HepG2 (cell line): ENCODE measurements at regions not wholly inside any gene's neighbourhood (a gene's known extent, or its start where the extent isn't known, plus 50 kb on each side); places are given as distances from the start of the nearest gene placed in this dataset.

ENCODE experiments used
- ATAC-seq: fragments of 200-7000 bp; cut with Tn5 transposase; 3 replicates; pipeline ENCODE4 v1.9.1; 2020; ENCODE audit warnings: mild to moderate bottlenecking, moderate library complexity
- BruUV-seq: library from RNA; stranded (reverse); fragments of 400-500 nt; replicated peaks from 2 replicates; lab custom pipeline; 2021; lab: Mats Ljungman, UMichigan
- CTCF ChIA-PET: fragments of 300-600 bp; formaldehyde crosslinking; extraction: SDS; loops from one replicate; lab custom pipeline; 2021; ENCODE audit warnings: low total read pairs, inconsistent platforms, low intra/inter-chr PET ratio; lab: Yijun Ruan, JAX
- POLR2A ChIA-PET: fragments of 350-600 bp; sonication (Branson Sonifier 250); formaldehyde crosslinking; loops from one replicate; lab custom pipeline; 2020; ENCODE audit warnings: antibody characterized with exemption, inconsistent platforms; lab: Yijun Ruan, JAX
- DNase-seq: peaks from one replicate; pipeline ENCODE4 v3.0.0-alpha.2; 2015; ENCODE audit warnings: low spot score
- FAIRE-seq: peaks from 3 replicates; lab custom pipeline; 2011; peaks lifted over from hg19 to GRCh38; lab: Jason Lieb, UNC
- H2AFZ ChIP-seq: one replicate; pipeline ENCODE4 v1.6.1; 2011; ENCODE audit warnings: low read length, inconsistent platforms
- H3K27ac ChIP-seq: fragments of 300-600 bp; 3 replicates; pipeline ENCODE4 v1.8.0; 2011; ENCODE audit warnings: mixed run types, mild to moderate bottlenecking, mixed read lengths, low read length, inconsistent platforms; ENCODE audit not compliant: insufficient read depth; ENCODE audit errors: extremely low read length
- H3K27me3 ChIP-seq, 2 experiments: fragments of 200-600 bp in 1 of 2; 2 replicates in 1 of 2; 3 replicates in 1 of 2; pipeline versions ENCODE4 v1.6.0 to v1.8.0; 2011; ENCODE audit warnings: low read length in 2 of 2, mild to moderate bottlenecking in 2 of 2, moderate library complexity in 2 of 2, inconsistent platforms in 1 of 2; ENCODE audit not compliant: insufficient read depth in 2 of 2, control insufficient read depth in 1 of 2
- H3K36me3 ChIP-seq, 2 experiments: fragments of 200-600 bp in 1 of 2; replicated peaks in 1 of 2; 2 replicates in 1 of 2; 3 replicates in 1 of 2; pipeline versions ENCODE4 v1.5.1 to v1.8.0; 2011; ENCODE audit warnings: low read length in 2 of 2, inconsistent platforms in 1 of 2; ENCODE audit not compliant: insufficient read depth in 2 of 2, control insufficient read depth in 1 of 2
- H3K4me1 ChIP-seq: 2 replicates; pipeline ENCODE4 v1.5.1; 2012; ENCODE audit warnings: low read length, inconsistent platforms; ENCODE audit not compliant: insufficient read depth
- H3K4me2 ChIP-seq: 2 replicates; pipeline ENCODE4 v1.6.0; 2011; ENCODE audit warnings: low read depth, low read length, inconsistent platforms
- H3K4me3 ChIP-seq, 3 experiments: fragments of 200-600 bp in 1 of 3; sonication (generic), shearing (Covaris generic) in 1 of 3; replicated peaks in 1 of 3; 2 replicates each; pipeline ENCODE4 v1.5.1; 2011 to 2016; ENCODE audit warnings: low read length in 3 of 3, inconsistent platforms in 2 of 3, low read depth in 2 of 3, mild to moderate bottlenecking in 2 of 3, control low read depth in 1 of 3, mixed read lengths in 1 of 3; ENCODE audit not compliant: insufficient read depth in 1 of 3
- H3K79me2 ChIP-seq: one replicate; pipeline ENCODE4 v1.6.1; 2011; ENCODE audit warnings: low read length, inconsistent platforms; ENCODE audit not compliant: insufficient read depth
- H3K9ac ChIP-seq: 2 replicates; pipeline ENCODE4 v1.6.0; 2011; ENCODE audit warnings: mild to moderate bottlenecking, low read depth, low read length, inconsistent platforms; ENCODE audit not compliant: insufficient read depth
- H3K9me3 ChIP-seq: 2 replicates; pipeline ENCODE4 v1.5.1; 2012; ENCODE audit warnings: mild to moderate bottlenecking, low read length
- H4K20me1 ChIP-seq: 2 replicates; pipeline ENCODE4 v1.6.0; 2011; ENCODE audit warnings: inconsistent platforms, mild to moderate bottlenecking, low read length, moderate library complexity; ENCODE audit not compliant: insufficient read depth
- AHR ChIP-seq: IDR thresholded peaks from 2 replicates; pipeline ENCODE4 v1.6.1; 2018; ENCODE audit warnings: missing genetic modification reagents, missing compliant biosample characterization
- FOXA1 ChIP-seq, 2 experiments: fragments of 450-650 bp in 1 of 2; sonication (generic) in 1 of 2; formaldehyde crosslinking in 1 of 2; IDR thresholded peaks; 2 replicates each; pipeline versions ENCODE4 v1.4.0 to v1.6.1; 2016 to 2020; ENCODE audit warnings: missing genetic modification reagents in 1 of 2
- FOXJ3 ChIP-seq: sonication (generic); formaldehyde crosslinking; IDR thresholded peaks from 2 replicates; pipeline ENCODE4 v1.4.0; 2020; ENCODE audit warnings: missing genetic modification reagents, mild to moderate bottlenecking, borderline replicate concordance
- SNAI1 ChIP-seq: sonication (generic); formaldehyde crosslinking; IDR thresholded peaks from 2 replicates; pipeline ENCODE4 v1.5.0; 2020; ENCODE audit warnings: mild to moderate bottlenecking, missing genetic modification reagents, borderline replicate concordance
- TBL1XR1 ChIP-seq: fragments of 150-350 bp; IDR thresholded peaks from 2 replicates; pipeline ENCODE4 v1.6.1; 2014; ENCODE audit warnings: borderline replicate concordance, low read length; ENCODE audit not compliant: partially characterized antibody
- ZNF33A ChIP-seq: sonication (generic); formaldehyde crosslinking; IDR thresholded peaks from 2 replicates; pipeline ENCODE4 v1.5.1; 2020; ENCODE audit warnings: missing genetic modification reagents, mild to moderate bottlenecking, moderate library complexity, borderline replicate concordance
- ZNF629 ChIP-seq: sonication (generic); formaldehyde crosslinking; conservative IDR thresholded peaks from 2 replicates; pipeline ENCODE4 v1.5.0; 2020; ENCODE audit warnings: missing genetic modification reagents
- WGBS: methylation state at CpG from one replicate; pipeline ENCODE4 v1.1.6; 2017; ENCODE audit warnings: low lambda C conversion rate; 5-methylcytosine and 5-hydroxymethylcytosine counted together
- in situ Hi-C: cut with HindIII; loops from 2 replicates; pipeline ENCODE4 v1.10.0; 2017; ENCODE audit warnings: low pct_unique_long_range_greater_than_20kb; ENCODE audit not compliant: extremely low pct_ligation_motif_present
- intact Hi-C: fragments of 100-400 bp; cut with micrococcal nuclease; formaldehyde crosslinking; loops from one replicate; pipeline ENCODE4 v1.10.0; 2022; ENCODE audit not compliant: unreplicated experiment

DNA sequence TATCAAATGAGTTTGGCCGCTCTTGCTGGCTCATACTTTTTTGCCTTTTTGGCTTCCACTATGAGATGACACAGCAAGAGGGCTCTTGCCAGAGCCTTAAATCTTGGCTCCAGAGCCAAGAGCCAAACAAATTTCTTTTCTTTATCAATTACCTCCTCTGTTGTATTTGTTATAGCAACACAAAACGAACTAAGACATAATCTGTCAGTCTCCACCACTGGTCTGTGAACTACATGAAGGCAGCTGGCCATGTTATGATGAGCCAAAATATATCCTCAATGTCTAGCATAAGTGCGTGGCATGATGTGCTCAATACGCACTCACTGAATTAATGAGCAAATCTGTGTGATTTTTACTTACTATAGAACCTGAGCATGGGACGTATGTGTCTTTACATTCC, 220.0 kb upstream of the ZNF217 start:
- POLR2A ChIA-PET: no interaction called here

GRCh38 chr20:53811577-53811976, 217.9 kb upstream of the ZNF217 start:
- DNase-seq (no peak), FAIRE-seq (no peak), ATAC-seq (no peak)
- no peaks in the 10 kb centered on the region for H4K20me1 ChIP-seq
- CTCF ChIA-PET: no interaction called here
- H3K36me3 ChIP-seq: no peaks in the 10 kb centered on the region
- H3K9ac ChIP-seq: no peak overlapping the region
- no peak for TF ChIP-seq FOXJ3 (CRISPR knock-in tag)
- TF ChIP-seq SNAI1 (CRISPR knock-in tag): 0 out of 2 replicates have a peak, but pooled peaks have one; percentile 26
- TF ChIP-seq ZNF629 (CRISPR knock-in tag): 0 out of 2 replicates have a peak, but pooled peaks have one; percentile 20
- no peak overlapping the region for H3K4me3 ChIP-seq
- H3K27ac ChIP-seq: no peak overlapping the region
- 0 out of 2 replicates have a peak, but pooled peaks cover 5% of the 10 kb centered on the region for H3K4me1 ChIP-seq
- H3K79me2 ChIP-seq: no peaks in the 10 kb centered on the region
- H3K9me3 ChIP-seq: no peaks in the 10 kb centered on the region
- no peak overlapping the region for H3K4me2 ChIP-seq
- H2AFZ ChIP-seq: no peak overlapping the region
- BruUV-seq: no TSS peak
- in situ Hi-C loops (no loop called here), intact Hi-C loops (no loop called here)
- POLR2A ChIA-PET: no interaction called here
- H3K27me3 ChIP-seq: no peaks in the 10 kb centered on the region

More for the DNA sequence above, 220.0 kb upstream of the ZNF217 start:
- Histone ChIP-seq H3K36me3 (no peaks in the 10 kb centered on the region), H3K27ac (no peak overlapping the region), H3K9ac (no peak overlapping the region), H2AFZ (no peak overlapping the region), H3K4me3 (no peak overlapping the region), H3K27me3 (no peaks in the 10 kb centered on the region), H3K4me2 (no peak overlapping the region), H3K4me1 (0 out of 2 replicates have a peak, but pooled peaks cover 5% of the 10 kb centered on the region), H3K79me2 (no peaks in the 10 kb centered on the region), H4K20me1 (no peaks in the 10 kb centered on the region), H3K9me3 (no peaks in the 10 kb centered on the region)
- in situ Hi-C loops (no loop called here), intact Hi-C loops (no loop called here)
- 81% methylated on average over 5 of the region's 5 CpGs for WGBS
- FAIRE-seq (no peak), DNase-seq (no peak), ATAC-seq (no peak)
- BruUV-seq: no TSS peak
- CTCF ChIA-PET: no interaction called here
- TF ChIP-seq TBL1XR1: no peak
- TF ChIP-seq ZNF33A (CRISPR knock-in tag): no peak
- no peak for TF ChIP-seq AHR (CRISPR knock-in tag)
- TF ChIP-seq FOXA1 (IDR thresholded peaks at IDR 0.05): no peak
- no peak for TF ChIP-seq FOXA1 (CRISPR knock-in tag; IDR thresholded peaks at IDR 0.05)
